Endothelial cell (in vitro differentiated cells): ENCODE measurements at regions not wholly inside any gene's neighbourhood (a gene's known extent, or its start where the extent isn't known, plus 50 kb on each side); places are given as distances from the start of the nearest gene placed in this dataset.
"Not testable (repeated sequence)": the region's sequence is repeated elsewhere in the genome, so short reads cannot be mapped to it uniquely, and the experiment has no call there.

ENCODE experiments used
- DNase-seq: peaks from one replicate; pipeline ENCODE4 v3.0.0; 2021; ENCODE audit warnings: low spot score
- H3K27ac Mint-ChIP-seq: one replicate; pipeline ENCODE4 v1.8.0; 2021; ENCODE audit warnings: mixed read lengths, inconsistent platforms; ENCODE audit not compliant: unreplicated experiment
- H3K27me3 Mint-ChIP-seq: one replicate; pipeline ENCODE4 v1.8.0; 2021; ENCODE audit warnings: mild to moderate bottlenecking, moderate library complexity, mixed read lengths, inconsistent platforms; ENCODE audit not compliant: unreplicated experiment
- H3K36me3 Mint-ChIP-seq: one replicate; pipeline ENCODE4 v1.8.0; 2021; ENCODE audit warnings: mild to moderate bottlenecking, low read depth, mixed read lengths, inconsistent platforms; ENCODE audit not compliant: unreplicated experiment
- H3K4me1 Mint-ChIP-seq: one replicate; pipeline ENCODE4 v1.8.0; 2021; ENCODE audit warnings: mild to moderate bottlenecking, mixed read lengths, inconsistent platforms; ENCODE audit not compliant: unreplicated experiment
- H3K4me3 Mint-ChIP-seq: one replicate; pipeline ENCODE4 v1.8.0; 2021; ENCODE audit warnings: mild to moderate bottlenecking, mixed read lengths, inconsistent platforms; ENCODE audit not compliant: unreplicated experiment
- H3K9me3 Mint-ChIP-seq: one replicate; pipeline ENCODE4 v1.8.0; 2021; ENCODE audit warnings: mixed read lengths, inconsistent platforms; ENCODE audit not compliant: unreplicated experiment
- TF ChIP-seq, protein P1 (sequence below): fragments of 200-600 bp; sonication (generic); IDR thresholded peaks from one replicate; pipeline ENCODE4 v1.5.0; 2021; ENCODE audit warnings: antibody characterized with exemption; ENCODE audit not compliant: unreplicated experiment

DNA sequence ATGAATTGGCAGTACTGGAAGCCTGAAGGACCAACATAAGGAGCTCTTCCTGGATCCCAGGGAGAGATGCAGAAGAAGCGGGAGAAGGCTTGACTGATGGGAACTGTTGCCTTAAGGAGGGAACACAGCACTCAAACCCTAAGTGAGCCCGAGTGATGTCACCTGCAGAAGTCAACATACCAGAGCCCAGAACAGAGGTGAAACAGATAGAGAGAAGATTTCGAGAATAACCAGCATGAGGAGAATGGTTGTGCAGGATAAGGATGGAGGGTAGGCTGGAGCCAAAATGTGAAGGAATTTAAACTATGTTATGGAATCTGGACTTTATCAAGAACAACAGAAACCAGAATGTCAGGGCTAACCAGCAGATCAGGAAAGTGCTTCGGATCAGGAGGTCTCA is 463.1 kb upstream of the DDX18 start:
- no peaks in the 10 kb centered on the region for H3K9me3 Mint-ChIP-seq
- TF ChIP-seq, protein P1, sequence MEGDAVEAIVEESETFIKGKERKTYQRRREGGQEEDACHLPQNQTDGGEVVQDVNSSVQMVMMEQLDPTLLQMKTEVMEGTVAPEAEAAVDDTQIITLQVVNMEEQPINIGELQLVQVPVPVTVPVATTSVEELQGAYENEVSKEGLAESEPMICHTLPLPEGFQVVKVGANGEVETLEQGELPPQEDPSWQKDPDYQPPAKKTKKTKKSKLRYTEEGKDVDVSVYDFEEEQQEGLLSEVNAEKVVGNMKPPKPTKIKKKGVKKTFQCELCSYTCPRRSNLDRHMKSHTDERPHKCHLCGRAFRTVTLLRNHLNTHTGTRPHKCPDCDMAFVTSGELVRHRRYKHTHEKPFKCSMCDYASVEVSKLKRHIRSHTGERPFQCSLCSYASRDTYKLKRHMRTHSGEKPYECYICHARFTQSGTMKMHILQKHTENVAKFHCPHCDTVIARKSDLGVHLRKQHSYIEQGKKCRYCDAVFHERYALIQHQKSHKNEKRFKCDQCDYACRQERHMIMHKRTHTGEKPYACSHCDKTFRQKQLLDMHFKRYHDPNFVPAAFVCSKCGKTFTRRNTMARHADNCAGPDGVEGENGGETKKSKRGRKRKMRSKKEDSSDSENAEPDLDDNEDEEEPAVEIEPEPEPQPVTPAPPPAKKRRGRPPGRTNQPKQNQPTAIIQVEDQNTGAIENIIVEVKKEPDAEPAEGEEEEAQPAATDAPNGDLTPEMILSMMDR, result no peak
- H3K36me3 Mint-ChIP-seq, result no peaks in the 10 kb centered on the region
- H3K27ac Mint-ChIP-seq, result no peak overlapping the region
- no peaks in the 10 kb centered on the region for H3K4me1 Mint-ChIP-seq
- no peaks in the 10 kb centered on the region for H3K27me3 Mint-ChIP-seq
- H3K4me3 Mint-ChIP-seq, result no peak overlapping the region
- DNase-seq, result no peak

DNA sequence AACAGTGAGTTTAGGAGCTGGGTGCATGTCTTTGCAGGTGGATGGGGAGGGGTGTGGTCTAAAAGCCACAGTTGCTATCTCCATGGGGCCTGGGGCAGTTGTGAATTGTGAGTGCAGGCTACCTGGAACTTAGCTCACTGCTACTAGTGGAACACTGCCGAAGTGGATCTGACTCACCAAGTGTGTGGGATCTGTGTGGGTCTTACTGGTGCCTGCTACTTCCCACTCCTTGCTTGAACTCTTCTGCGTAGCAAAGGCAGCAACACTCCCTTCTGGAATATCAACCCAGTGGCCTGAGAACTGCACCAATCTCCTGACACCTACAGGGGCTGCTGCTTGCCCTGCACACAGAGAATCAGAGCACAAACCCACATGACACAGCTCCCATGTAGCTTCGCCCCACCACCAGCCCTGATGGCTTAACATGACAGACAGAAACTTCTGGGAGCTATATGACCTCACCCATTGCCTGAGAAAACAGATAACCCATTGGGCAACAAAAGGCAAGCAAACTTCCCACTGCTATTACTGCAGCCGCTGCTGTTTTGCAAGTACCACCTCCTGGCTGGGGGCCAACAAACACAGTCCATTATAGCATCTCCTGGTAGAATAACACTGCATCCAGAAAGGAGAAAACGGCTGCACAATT is 455.1 kb upstream of the DDX18 start:
- TF ChIP-seq, protein P1, result no peak
- H3K9me3 Mint-ChIP-seq, result no peaks in the 10 kb centered on the region
- peaks cover 8% of the 10 kb centered on the region for H3K4me1 Mint-ChIP-seq
- H3K27me3 Mint-ChIP-seq, result no peaks in the 10 kb centered on the region
- no peak overlapping the region for H3K27ac Mint-ChIP-seq
- no peak overlapping the region for H3K4me3 Mint-ChIP-seq
- DNase-seq, result no peak
- no peaks in the 10 kb centered on the region for H3K36me3 Mint-ChIP-seq

DNA sequence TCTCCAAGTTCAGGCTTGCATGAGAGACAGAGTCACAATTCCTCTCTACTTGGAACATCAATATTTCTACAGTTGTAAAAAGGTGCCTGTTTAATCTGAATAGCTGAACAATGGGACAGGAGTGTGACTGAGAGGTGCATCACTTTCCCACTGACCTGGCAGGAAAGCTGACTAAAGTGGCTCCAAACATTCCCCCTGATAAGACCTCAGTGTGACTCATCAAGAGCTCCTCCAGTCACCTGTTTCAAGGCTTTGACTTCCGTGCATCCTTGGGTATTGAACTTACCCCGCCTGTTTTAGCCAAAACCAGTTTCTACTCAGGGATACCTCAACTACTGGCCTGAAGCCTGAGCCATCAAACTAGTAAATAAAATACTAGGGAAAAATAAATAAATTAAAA is 453.9 kb upstream of the DDX18 start:
- Mint-ChIP-seq H3K4me3 (no peak overlapping the region), H3K36me3 (peaks cover 3% of the 10 kb centered on the region), H3K4me1 (peaks cover 8% of the 10 kb centered on the region), H3K9me3 (no peaks in the 10 kb centered on the region), H3K27ac (no peak overlapping the region), H3K27me3 (no peaks in the 10 kb centered on the region)
- DNase-seq, result no peak
- TF ChIP-seq, protein P1, result no peak

DNA sequence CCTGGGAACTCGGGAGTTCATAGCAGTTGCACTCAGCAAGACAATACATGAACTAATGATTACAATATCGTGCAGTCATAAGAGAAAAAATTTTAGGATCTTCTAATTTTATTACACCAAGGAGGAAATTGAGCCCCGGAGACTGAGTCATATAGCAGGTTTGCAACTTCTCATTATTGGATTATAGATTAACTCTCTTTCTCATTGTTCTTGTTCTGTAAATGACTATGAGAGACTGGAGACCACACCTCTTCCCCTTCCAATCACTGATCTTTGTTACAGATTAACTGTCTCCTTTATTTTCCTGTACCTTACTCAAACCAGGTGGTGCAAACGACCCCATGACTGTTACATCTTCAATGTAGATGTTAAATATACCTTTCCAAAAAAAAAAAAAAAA is 435.8 kb upstream of the DDX18 start:
- no peaks in the 10 kb centered on the region for H3K4me1 Mint-ChIP-seq
- TF ChIP-seq, protein P1, result no peak
- no peak overlapping the region for H3K27ac Mint-ChIP-seq
- no peak for DNase-seq
- H3K4me3 Mint-ChIP-seq, result no peak overlapping the region
- H3K9me3 Mint-ChIP-seq, result no peaks in the 10 kb centered on the region
- no peaks in the 10 kb centered on the region for H3K27me3 Mint-ChIP-seq
- no peaks in the 10 kb centered on the region for H3K36me3 Mint-ChIP-seq

DNA sequence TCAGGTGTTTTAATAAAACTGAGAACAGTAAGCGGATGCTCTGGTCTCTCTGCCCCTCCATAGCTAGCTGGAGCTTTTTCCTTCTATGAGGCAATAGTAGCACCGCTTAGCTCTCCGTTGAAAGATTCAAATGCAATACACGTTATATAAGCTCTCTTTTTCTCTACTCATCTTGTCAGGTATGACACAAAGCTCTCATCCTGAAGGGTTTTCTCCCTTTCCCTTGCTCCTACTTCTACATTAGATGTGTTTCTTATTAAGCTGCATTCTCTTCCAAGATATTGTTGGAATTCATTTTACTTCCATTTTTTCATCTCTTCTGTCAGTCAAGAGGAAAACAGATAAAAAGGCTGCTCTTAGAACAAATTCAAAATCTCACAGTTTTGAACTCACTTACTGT is 434.6 kb upstream of the DDX18 start:
- no peaks in the 10 kb centered on the region for H3K27me3 Mint-ChIP-seq
- H3K4me1 Mint-ChIP-seq, result no peaks in the 10 kb centered on the region
- TF ChIP-seq, protein P1, result no peak
- DNase-seq, result no peak
- no peak overlapping the region for H3K4me3 Mint-ChIP-seq
- H3K9me3 Mint-ChIP-seq, result no peaks in the 10 kb centered on the region
- H3K27ac Mint-ChIP-seq, result no peak overlapping the region
- H3K36me3 Mint-ChIP-seq, result no peaks in the 10 kb centered on the region

DNA sequence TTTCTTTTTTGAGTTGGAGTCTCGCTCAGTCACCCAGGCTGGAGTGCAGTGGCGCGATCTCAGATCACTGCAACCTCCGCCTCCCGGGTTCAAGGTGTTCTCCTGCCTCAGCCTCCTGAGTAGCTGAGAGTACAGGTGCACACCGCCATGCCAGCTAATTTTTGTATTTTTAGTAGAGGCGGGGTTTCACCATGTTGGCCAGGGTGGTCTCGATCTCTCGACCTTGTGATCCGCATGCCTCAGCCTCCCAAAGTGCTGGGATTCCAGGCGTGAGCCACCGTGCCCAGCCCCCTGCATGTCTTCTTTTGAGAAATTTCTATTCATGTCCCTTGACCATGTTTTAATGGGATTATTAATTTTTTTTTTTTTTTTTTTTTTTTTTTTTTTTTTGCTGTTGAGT is 430.5 kb upstream of the DDX18 start:
- not testable (repeated sequence) for H3K36me3 Mint-ChIP-seq, H3K9me3 Mint-ChIP-seq, H3K4me1 Mint-ChIP-seq, H3K4me3 Mint-ChIP-seq, H3K27me3 Mint-ChIP-seq, H3K27ac Mint-ChIP-seq, DNase-seq
